ENCODE measurements at regions not wholly inside any gene's neighbourhood (a gene's known extent, or its start where the extent isn't known, plus 50 kb on each side); places are given as distances from the start of the nearest gene placed in this dataset.

GRCh38 chr1:188371295-188371806, 1542.6 kb downstream of the PLA2G4A start:
- no peak for DNase-seq (ENCODE audit: low read depth, low spot score)
- H3K36me3 ChIP-seq (ENCODE audit: control insufficient read depth, insufficient read depth, low read length): no peaks in the 10 kb centered on the region
- no CpG with 5 or more reads among the region's 1 CpG for WGBS (ENCODE audit: insufficient coverage, insufficient read length)
- no peaks in the 10 kb centered on the region for H3K27me3 ChIP-seq (ENCODE audit: control insufficient read depth, insufficient read depth, low read length)
- H3K4me3 ChIP-seq (ENCODE audit: low read length): no peak overlapping the region
- H3K27ac ChIP-seq (ENCODE audit: low read length): no peak overlapping the region
- no peaks in the 10 kb centered on the region for H3K9me3 ChIP-seq (ENCODE audit: control insufficient read depth, insufficient read depth, low read length)
- no peaks in the 10 kb centered on the region for H3K4me1 ChIP-seq (ENCODE audit: control insufficient read depth, insufficient read depth, low read length)

- Histone ChIP-seq H3K4me3 (ENCODE audit: low read length) (no peak overlapping the region), H3K36me3 (ENCODE audit: control insufficient read depth, insufficient read depth, low read length) (no peaks in the 10 kb centered on the region), H3K27ac (ENCODE audit: low read length) (no peak overlapping the region), H3K9me3 (ENCODE audit: control insufficient read depth, insufficient read depth, low read length) (no peaks in the 10 kb centered on the region), H3K27me3 (ENCODE audit: control insufficient read depth, insufficient read depth, low read length) (no peaks in the 10 kb centered on the region), H3K4me1 (ENCODE audit: control insufficient read depth, insufficient read depth, low read length) (no peaks in the 10 kb centered on the region)
- no CpG with 5 or more reads among the region's 2 CpGs for WGBS (ENCODE audit: insufficient coverage, insufficient read length)
- no peak for DNase-seq (ENCODE audit: low read depth, low spot score)
Measured at GRCh38 chr1:188372821-188373220, 1544.1 kb downstream of the PLA2G4A start.

GRCh38 chr1:188382851-188383250, 1554.1 kb downstream of the PLA2G4A start:
- no peaks in the 10 kb centered on the region for H3K27me3 ChIP-seq (ENCODE audit: control insufficient read depth, insufficient read depth, low read length)
- DNase-seq (ENCODE audit: low read depth, low spot score): no peak
- WGBS (ENCODE audit: insufficient coverage, insufficient read length): no CpG with 5 or more reads among the region's 2 CpGs
- H3K9me3 ChIP-seq (ENCODE audit: control insufficient read depth, insufficient read depth, low read length): no peaks in the 10 kb centered on the region
- H3K4me3 ChIP-seq (ENCODE audit: low read length): no peak overlapping the region
- no peaks in the 10 kb centered on the region for H3K36me3 ChIP-seq (ENCODE audit: control insufficient read depth, insufficient read depth, low read length)
- no peak overlapping the region for H3K27ac ChIP-seq (ENCODE audit: low read length)
- H3K4me1 ChIP-seq (ENCODE audit: control insufficient read depth, insufficient read depth, low read length): no peaks in the 10 kb centered on the region

- Histone ChIP-seq H3K4me3 (ENCODE audit: low read length) (no peak overlapping the region), H3K27me3 (ENCODE audit: control insufficient read depth, insufficient read depth, low read length) (no peaks in the 10 kb centered on the region), H3K9me3 (ENCODE audit: control insufficient read depth, insufficient read depth, low read length) (no peaks in the 10 kb centered on the region), H3K36me3 (ENCODE audit: control insufficient read depth, insufficient read depth, low read length) (no peaks in the 10 kb centered on the region), H3K4me1 (ENCODE audit: control insufficient read depth, insufficient read depth, low read length) (no peaks in the 10 kb centered on the region), H3K27ac (ENCODE audit: low read length) (no peak overlapping the region)
- WGBS (ENCODE audit: insufficient coverage, insufficient read length): no CpG with 5 or more reads among the region's 5 CpGs
- DNase-seq (ENCODE audit: low read depth, low spot score): no peak
Measured at GRCh38 chr1:188386161-188386560, 1557.4 kb downstream of the PLA2G4A start.

GRCh38 chr1:188386666-188387065, 1557.9 kb downstream of the PLA2G4A start:
- DNase-seq (ENCODE audit: low read depth, low spot score): no peak
- Histone ChIP-seq H3K27ac (ENCODE audit: low read length) (no peak overlapping the region), H3K9me3 (ENCODE audit: control insufficient read depth, insufficient read depth, low read length) (no peaks in the 10 kb centered on the region), H3K27me3 (ENCODE audit: control insufficient read depth, insufficient read depth, low read length) (no peaks in the 10 kb centered on the region), H3K4me1 (ENCODE audit: control insufficient read depth, insufficient read depth, low read length) (no peaks in the 10 kb centered on the region), H3K36me3 (ENCODE audit: control insufficient read depth, insufficient read depth, low read length) (no peaks in the 10 kb centered on the region), H3K4me3 (ENCODE audit: low read length) (no peak overlapping the region)
- no CpG with 5 or more reads among the region's 3 CpGs for WGBS (ENCODE audit: insufficient coverage, insufficient read length)

GRCh38 chr1:188394677-188395076, 1565.9 kb downstream of the PLA2G4A start:
- H3K9me3 ChIP-seq (ENCODE audit: control insufficient read depth, insufficient read depth, low read length): no peaks in the 10 kb centered on the region
- H3K36me3 ChIP-seq (ENCODE audit: control insufficient read depth, insufficient read depth, low read length): no peaks in the 10 kb centered on the region
- no CpG with 5 or more reads among the region's 1 CpG for WGBS (ENCODE audit: insufficient coverage, insufficient read length)
- no peak overlapping the region for H3K4me3 ChIP-seq (ENCODE audit: low read length)
- DNase-seq (ENCODE audit: low read depth, low spot score): no peak
- H3K27me3 ChIP-seq (ENCODE audit: control insufficient read depth, insufficient read depth, low read length): no peaks in the 10 kb centered on the region
- no peak overlapping the region for H3K27ac ChIP-seq (ENCODE audit: low read length)
- no peaks in the 10 kb centered on the region for H3K4me1 ChIP-seq (ENCODE audit: control insufficient read depth, insufficient read depth, low read length)

GRCh38 chr1:188397521-188397920, 1568.8 kb downstream of the PLA2G4A start:
- Histone ChIP-seq H3K27ac (ENCODE audit: low read length) (no peak overlapping the region), H3K4me1 (ENCODE audit: control insufficient read depth, insufficient read depth, low read length) (no peaks in the 10 kb centered on the region), H3K9me3 (ENCODE audit: control insufficient read depth, insufficient read depth, low read length) (no peaks in the 10 kb centered on the region), H3K4me3 (ENCODE audit: low read length) (no peak overlapping the region), H3K36me3 (ENCODE audit: control insufficient read depth, insufficient read depth, low read length) (no peaks in the 10 kb centered on the region), H3K27me3 (ENCODE audit: control insufficient read depth, insufficient read depth, low read length) (no peaks in the 10 kb centered on the region)
- no peak for DNase-seq (ENCODE audit: low read depth, low spot score)
- WGBS (ENCODE audit: insufficient coverage, insufficient read length): no CpG with 5 or more reads among the region's 2 CpGs

- DNase-seq (ENCODE audit: low read depth, low spot score): no peak
Measured at GRCh38 chr1:188402986-188403385, 1574.2 kb downstream of the PLA2G4A start.

GRCh38 chr1:188406636-188407035, 1577.9 kb downstream of the PLA2G4A start:
- no peak for DNase-seq (ENCODE audit: low read depth, low spot score)
- WGBS (ENCODE audit: insufficient coverage, insufficient read length): no CpG with 5 or more reads among the region's 2 CpGs
- no peaks in the 10 kb centered on the region for H3K27me3 ChIP-seq (ENCODE audit: control insufficient read depth, insufficient read depth, low read length)
- no peak overlapping the region for H3K4me3 ChIP-seq (ENCODE audit: low read length)
- no peak overlapping the region for H3K27ac ChIP-seq (ENCODE audit: low read length)
- no peaks in the 10 kb centered on the region for H3K4me1 ChIP-seq (ENCODE audit: control insufficient read depth, insufficient read depth, low read length)
- no peaks in the 10 kb centered on the region for H3K9me3 ChIP-seq (ENCODE audit: control insufficient read depth, insufficient read depth, low read length)
- H3K36me3 ChIP-seq (ENCODE audit: control insufficient read depth, insufficient read depth, low read length): no peaks in the 10 kb centered on the region

More at GRCh38 chr1:188402986-188403385, 1574.2 kb downstream of the PLA2G4A start:
- Histone ChIP-seq H3K4me1 (ENCODE audit: control insufficient read depth, insufficient read depth, low read length) (no peaks in the 10 kb centered on the region), H3K27me3 (ENCODE audit: control insufficient read depth, insufficient read depth, low read length) (no peaks in the 10 kb centered on the region), H3K9me3 (ENCODE audit: control insufficient read depth, insufficient read depth, low read length) (no peaks in the 10 kb centered on the region), H3K27ac (ENCODE audit: low read length) (no peak overlapping the region), H3K4me3 (ENCODE audit: low read length) (no peak overlapping the region), H3K36me3 (ENCODE audit: control insufficient read depth, insufficient read depth, low read length) (no peaks in the 10 kb centered on the region)
- WGBS (ENCODE audit: insufficient coverage, insufficient read length): no CpG with 5 or more reads among the region's 3 CpGs

- no CpG with 5 or more reads among the region's 1 CpG for WGBS (ENCODE audit: insufficient coverage, insufficient read length)
- Histone ChIP-seq H3K27ac (ENCODE audit: low read length) (no peak overlapping the region), H3K9me3 (ENCODE audit: control insufficient read depth, insufficient read depth, low read length) (no peaks in the 10 kb centered on the region), H3K27me3 (ENCODE audit: control insufficient read depth, insufficient read depth, low read length) (no peaks in the 10 kb centered on the region), H3K4me3 (ENCODE audit: low read length) (no peak overlapping the region), H3K4me1 (ENCODE audit: control insufficient read depth, insufficient read depth, low read length) (no peaks in the 10 kb centered on the region), H3K36me3 (ENCODE audit: control insufficient read depth, insufficient read depth, low read length) (no peaks in the 10 kb centered on the region)
- DNase-seq (ENCODE audit: low read depth, low spot score): no peak
Measured at GRCh38 chr1:188420177-188420576, 1591.4 kb downstream of the PLA2G4A start.

- DNase-seq (ENCODE audit: low read depth, low spot score): no peak
- 100% methylated on average over 1 of the region's 1 CpG for WGBS (ENCODE audit: insufficient coverage, insufficient read length)
- Histone ChIP-seq H3K27ac (ENCODE audit: low read length) (no peak overlapping the region), H3K9me3 (ENCODE audit: control insufficient read depth, insufficient read depth, low read length) (no peaks in the 10 kb centered on the region), H3K4me1 (ENCODE audit: control insufficient read depth, insufficient read depth, low read length) (no peaks in the 10 kb centered on the region), H3K4me3 (ENCODE audit: low read length) (no peak overlapping the region), H3K27me3 (ENCODE audit: control insufficient read depth, insufficient read depth, low read length) (no peaks in the 10 kb centered on the region), H3K36me3 (ENCODE audit: control insufficient read depth, insufficient read depth, low read length) (no peaks in the 10 kb centered on the region)
Measured at GRCh38 chr1:188423073-188423472, 1594.3 kb downstream of the PLA2G4A start.

All from iPS DF 6.9 (cell line).